AG09309 (cell line): ENCODE measurements at regions not wholly inside any gene's neighbourhood (a gene's known extent, or its start where the extent isn't known, plus 50 kb on each side); places are given as distances from the start of the nearest gene placed in this dataset.

Source experiments
- DNase-seq: peaks from one replicate; pipeline ENCODE4 v3.0.0-alpha.2; 2010; ENCODE audit warnings: low read depth
- H3K4me3 ChIP-seq: 2 replicates; pipeline ENCODE4 v1.5.1; 2011; ENCODE audit warnings: mild to moderate bottlenecking, low read depth, low read length, moderate library complexity; ENCODE audit not compliant: control insufficient read depth
- TF ChIP-seq, protein P1 (sequence below): IDR thresholded peaks from 2 replicates; pipeline ENCODE4 v1.5.1; 2011; ENCODE audit warnings: mild to moderate bottlenecking, low read depth, low read length, inconsistent platforms; ENCODE audit not compliant: insufficient read depth, control insufficient read depth; ENCODE audit errors: missing control alignments

DNA sequence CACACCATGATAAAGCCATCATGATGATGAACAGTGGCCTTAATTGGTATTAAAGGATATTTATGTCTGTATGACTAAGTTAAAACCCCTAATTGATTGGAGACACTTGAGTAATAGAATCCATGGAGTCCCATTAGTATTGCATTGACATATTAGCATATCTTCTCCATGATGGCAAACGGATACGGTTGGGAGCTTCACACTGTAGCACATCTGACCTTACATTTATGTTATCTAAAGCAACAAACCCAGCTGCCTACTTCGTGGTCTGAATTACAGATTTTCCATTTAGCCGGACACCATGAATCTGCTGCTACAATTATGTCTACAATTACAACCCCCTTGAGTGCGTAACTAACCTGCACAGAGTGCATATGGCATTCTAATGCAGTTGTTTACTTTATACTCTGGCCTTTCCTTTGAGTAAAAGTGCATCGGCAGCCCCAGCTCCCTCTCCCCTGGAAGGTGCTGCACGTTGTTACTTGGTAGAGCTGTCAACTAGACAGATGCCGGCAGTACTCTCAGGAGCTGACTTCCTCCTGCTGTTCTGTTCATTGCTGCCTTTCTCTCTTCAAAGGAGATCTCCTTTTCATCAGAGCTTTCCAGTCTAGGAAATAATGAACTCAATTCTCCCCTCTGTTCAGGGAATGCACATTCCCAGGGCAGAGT, 92.1 kb downstream of the LRRC30 start:
- no peak for DNase-seq
- no peak overlapping the region for H3K4me3 ChIP-seq
- TF ChIP-seq, protein P1, sequence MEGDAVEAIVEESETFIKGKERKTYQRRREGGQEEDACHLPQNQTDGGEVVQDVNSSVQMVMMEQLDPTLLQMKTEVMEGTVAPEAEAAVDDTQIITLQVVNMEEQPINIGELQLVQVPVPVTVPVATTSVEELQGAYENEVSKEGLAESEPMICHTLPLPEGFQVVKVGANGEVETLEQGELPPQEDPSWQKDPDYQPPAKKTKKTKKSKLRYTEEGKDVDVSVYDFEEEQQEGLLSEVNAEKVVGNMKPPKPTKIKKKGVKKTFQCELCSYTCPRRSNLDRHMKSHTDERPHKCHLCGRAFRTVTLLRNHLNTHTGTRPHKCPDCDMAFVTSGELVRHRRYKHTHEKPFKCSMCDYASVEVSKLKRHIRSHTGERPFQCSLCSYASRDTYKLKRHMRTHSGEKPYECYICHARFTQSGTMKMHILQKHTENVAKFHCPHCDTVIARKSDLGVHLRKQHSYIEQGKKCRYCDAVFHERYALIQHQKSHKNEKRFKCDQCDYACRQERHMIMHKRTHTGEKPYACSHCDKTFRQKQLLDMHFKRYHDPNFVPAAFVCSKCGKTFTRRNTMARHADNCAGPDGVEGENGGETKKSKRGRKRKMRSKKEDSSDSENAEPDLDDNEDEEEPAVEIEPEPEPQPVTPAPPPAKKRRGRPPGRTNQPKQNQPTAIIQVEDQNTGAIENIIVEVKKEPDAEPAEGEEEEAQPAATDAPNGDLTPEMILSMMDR, result no peak

DNA sequence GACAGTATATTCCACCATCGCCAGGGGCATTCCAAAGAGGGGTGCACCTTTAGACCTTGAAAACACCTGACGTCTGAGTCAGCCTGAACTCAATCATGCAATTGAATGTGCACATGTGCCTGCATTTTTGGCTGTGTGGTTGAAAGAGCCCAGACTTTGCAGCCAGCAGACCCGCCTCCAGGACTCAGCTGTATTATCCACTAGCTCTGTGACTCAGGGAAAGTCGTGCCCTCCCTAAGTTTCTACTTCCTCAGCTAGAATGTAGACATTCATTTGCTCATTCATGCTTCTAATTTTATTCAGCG, 94.2 kb downstream of the LRRC30 start:
- no peak for DNase-seq
- H3K4me3 ChIP-seq, result no peak overlapping the region
- TF ChIP-seq, protein P1, result no peak

DNA sequence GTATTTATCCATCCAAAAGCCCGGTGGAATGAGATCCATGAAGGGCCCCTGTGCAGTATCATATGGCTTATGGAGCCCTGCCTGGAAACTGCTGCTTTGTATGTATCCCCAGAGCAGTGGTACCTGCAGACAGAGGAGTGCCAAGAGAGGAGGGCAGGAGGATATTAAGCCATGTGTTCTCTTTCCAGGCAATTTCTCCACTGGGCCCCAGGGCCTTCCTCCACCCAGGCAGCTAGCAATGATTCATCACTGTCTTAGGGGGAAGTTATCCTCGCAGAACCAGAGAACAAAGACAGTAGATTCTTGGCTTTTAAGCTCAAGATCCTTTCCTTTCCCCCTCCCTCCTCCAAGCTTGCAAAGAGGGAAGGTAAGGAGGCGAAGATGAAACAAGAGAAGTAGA, 98.1 kb downstream of the LRRC30 start:
- DNase-seq, result no peak
- TF ChIP-seq, protein P1, result no peak
- H3K4me3 ChIP-seq, result no peak overlapping the region

DNA sequence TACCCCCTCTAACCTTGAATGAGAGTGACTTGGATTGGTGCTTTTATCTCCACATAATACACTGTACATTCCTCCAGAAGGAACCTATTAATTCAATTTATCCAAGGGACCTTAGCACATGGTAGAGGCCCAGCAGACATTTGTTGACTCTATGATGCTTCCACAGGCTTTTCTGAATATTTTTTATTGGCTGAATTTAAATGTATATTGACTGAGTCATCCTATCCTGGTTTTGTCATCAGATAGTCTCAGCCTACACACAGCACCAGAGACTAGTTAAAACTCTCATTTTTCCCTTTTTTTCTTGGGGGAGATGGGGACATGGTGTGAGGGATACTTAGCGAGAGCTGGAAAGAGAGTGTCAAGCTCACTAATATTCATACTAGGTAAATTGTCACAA, 101.6 kb downstream of the LRRC30 start:
- no peak overlapping the region for H3K4me3 ChIP-seq
- no peak for DNase-seq
- TF ChIP-seq, protein P1, result no peak

DNA sequence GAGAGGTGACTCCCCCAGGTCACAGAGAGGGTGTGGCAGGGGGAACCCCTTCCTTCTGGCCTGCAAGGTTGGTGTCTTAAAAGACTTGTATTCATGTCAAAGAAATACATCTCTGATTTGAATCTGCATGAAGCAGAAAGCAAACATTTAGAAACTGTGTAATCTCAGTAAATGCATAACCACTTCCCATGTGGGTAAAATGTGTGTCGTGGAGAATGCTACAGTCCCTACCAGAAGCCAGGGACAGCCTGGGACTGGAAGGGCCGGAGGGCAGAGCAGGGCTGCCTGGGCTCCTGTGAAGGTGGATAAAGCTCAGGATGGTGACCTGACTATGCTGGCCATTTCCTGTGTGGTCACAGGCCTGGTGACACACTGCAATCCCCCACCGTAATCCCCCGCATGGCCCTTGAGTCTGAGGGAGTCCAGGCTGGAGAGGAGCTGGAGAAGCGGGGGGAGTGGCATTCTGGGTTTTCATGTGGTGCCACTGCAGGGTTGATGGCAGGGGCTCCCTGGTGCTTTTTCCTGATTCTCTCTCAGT, 102.2 kb downstream of the LRRC30 start:
- TF ChIP-seq, protein P1, result no peak
- DNase-seq, result no peak

DNA sequence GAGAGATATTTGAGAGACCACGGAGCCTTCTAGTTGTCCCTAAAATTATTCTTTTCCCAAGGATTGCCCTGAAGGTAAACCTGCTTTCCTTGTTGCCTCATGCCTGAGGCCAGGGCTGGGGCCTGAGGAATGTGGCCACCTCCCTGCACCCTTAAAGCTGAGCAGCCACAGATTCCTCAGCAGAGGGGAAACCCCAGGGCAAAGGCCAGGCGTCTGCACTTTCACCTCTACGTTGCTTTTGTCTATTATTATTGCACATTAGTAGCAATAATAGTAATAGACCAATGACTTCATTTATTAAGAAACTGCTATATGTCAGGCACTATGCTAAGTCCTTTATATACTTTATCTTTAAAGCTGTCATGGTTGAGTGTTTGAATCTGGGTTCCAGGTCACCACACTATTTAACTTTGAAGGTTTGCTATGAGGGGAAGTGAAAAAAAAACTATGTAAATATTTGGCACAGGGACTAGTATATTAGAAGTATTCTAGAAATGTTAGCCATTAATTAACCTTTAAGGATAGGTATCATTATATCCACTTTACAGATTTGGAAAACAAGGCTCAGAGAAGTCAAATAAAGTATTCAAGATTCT, 104.2 kb downstream of the LRRC30 start:
- TF ChIP-seq, protein P1, result no peak
- H3K4me3 ChIP-seq, result no peak overlapping the region
- no peak for DNase-seq

More for the DNA sequence above, 102.2 kb downstream of the LRRC30 start:
- H3K4me3 ChIP-seq, result no peak overlapping the region
